ENCODE measurements at regions not wholly inside any gene's neighbourhood (a gene's known extent, or its start where the extent isn't known, plus 50 kb on each side); places are given as distances from the start of the nearest gene placed in this dataset.
"Not testable (repeated sequence)": the region's sequence is repeated elsewhere in the genome, so short reads cannot be mapped to it uniquely, and the experiment has no call there.

GRCh38 chr13:103466761-103467160 is 400.5 kb upstream of the SLC10A2 start:
- 89% methylated on average over 5 of the region's 5 CpGs for WGBS, 2 donors
- H3K4me3 ChIP-seq (ENCODE audit: low read depth, poor library complexity, severe bottlenecking): no peak overlapping the region
- TF ChIP-seq POLR2A (IDR thresholded peaks at IDR 0.05) (no peak), CTCF (IDR thresholded peaks at IDR 0.05) (no peak)
- no peak for DNase-seq (ENCODE audit: low spot score in 2 of 2)
- intact Hi-C loops (cut with DNase I; ENCODE audit: low total_unique reads): no loop called here

GRCh38 chr13:103460246-103460645 is 394.0 kb upstream of the SLC10A2 start:
- WGBS, 2 donors: 60 to 75% methylated on average over 3 of the region's 3 CpGs
- DNase-seq (ENCODE audit: low spot score in 2 of 2); intact Hi-C loops (cut with DNase I; ENCODE audit: low total_unique reads); H3K4me3 ChIP-seq (ENCODE audit: low read depth, poor library complexity, severe bottlenecking): not testable (repeated sequence)

GRCh38 chr13:103457050-103457449 is 390.8 kb upstream of the SLC10A2 start:
- intact Hi-C loops (cut with DNase I; ENCODE audit: low total_unique reads); DNase-seq (ENCODE audit: low spot score in 2 of 2); H3K4me3 ChIP-seq (ENCODE audit: low read depth, poor library complexity, severe bottlenecking): not testable (repeated sequence)
- WGBS, 2 donors: 93 to 94% methylated on average over 14 of the region's 14 CpGs

GRCh38 chr13:103451656-103452055 is 385.4 kb upstream of the SLC10A2 start:
- TF ChIP-seq CTCF (IDR thresholded peaks at IDR 0.05): no peak
- TF ChIP-seq POLR2A (IDR thresholded peaks at IDR 0.05): no peak
- intact Hi-C loops (cut with DNase I; ENCODE audit: low total_unique reads): no loop called here
- no peak overlapping the region for H3K4me3 ChIP-seq (ENCODE audit: low read depth, poor library complexity, severe bottlenecking)
- DNase-seq (ENCODE audit: low spot score in 2 of 2): no peak
- 41 to 45% methylated on average over 2 of the region's 2 CpGs for WGBS, 2 donors

- H3K4me3 ChIP-seq (ENCODE audit: low read depth, poor library complexity, severe bottlenecking): no peak overlapping the region
- intact Hi-C loops (cut with DNase I; ENCODE audit: low total_unique reads): no loop called here
- WGBS, 2 donors: 81 to 84% methylated on average over 4 of the region's 4 CpGs
- no peak for DNase-seq (ENCODE audit: low spot score in 2 of 2)
- no peak for TF ChIP-seq POLR2A (IDR thresholded peaks at IDR 0.05)
- TF ChIP-seq CTCF (IDR thresholded peaks at IDR 0.05): no peak
Observed at GRCh38 chr13:103443604-103444003, 377.4 kb upstream of the SLC10A2 start.

GRCh38 chr13:103437651-103438050 is 371.4 kb upstream of the SLC10A2 start:
- intact Hi-C loops (cut with DNase I; ENCODE audit: low total_unique reads): no loop called here
- no peak for DNase-seq (ENCODE audit: low spot score in 2 of 2)
- H3K4me3 ChIP-seq (ENCODE audit: low read depth, poor library complexity, severe bottlenecking): no peak overlapping the region
- TF ChIP-seq POLR2A (IDR thresholded peaks at IDR 0.05) (no peak), CTCF (IDR thresholded peaks at IDR 0.05) (no peak)
- 42 to 50% methylated on average over 1 of the region's 1 CpG for WGBS, 2 donors

- TF ChIP-seq POLR2A (IDR thresholded peaks at IDR 0.05) (no peak), CTCF (IDR thresholded peaks at IDR 0.05) (no peak)
- H3K4me3 ChIP-seq (ENCODE audit: low read depth, poor library complexity, severe bottlenecking): no peak overlapping the region
- intact Hi-C loops (cut with DNase I; ENCODE audit: low total_unique reads): no loop called here
- no peak for DNase-seq (ENCODE audit: low spot score in 2 of 2)
- WGBS, 2 donors: 71 to 74% methylated on average over 10 of the region's 10 CpGs
Observed at GRCh38 chr13:103436057-103436654, 369.9 kb upstream of the SLC10A2 start.

Data from lower leg skin (tissue), 4 donors.